Transverse colon (tissue), 4 donors: ENCODE measurements at regions not wholly inside any gene's neighbourhood (a gene's known extent, or its start where the extent isn't known, plus 50 kb on each side); places are given as distances from the start of the nearest gene placed in this dataset.

Source experiments
- DNase-seq: peaks from one replicate; pipeline ENCODE4 v3.0.0-alpha.2; 2019
- H3K27ac ChIP-seq, 4 donors: fragments of 200-600 bp; sonication (generic); 2 replicates each; pipeline ENCODE4 v1.5.1; 2016 to 2018; ENCODE audit warnings: inconsistent platforms in 4 of 4
- H3K27me3 ChIP-seq: fragments of 200-600 bp; sonication (generic); 2 replicates; pipeline ENCODE4 v1.5.1; 2017; ENCODE audit warnings: inconsistent platforms
- H3K36me3 ChIP-seq, 4 donors: fragments of 200-600 bp; sonication (generic); 2 replicates each; pipeline ENCODE4 v1.5.1; 2017 to 2019; ENCODE audit warnings: inconsistent platforms in 4 of 4
- H3K4me1 ChIP-seq, 4 donors: fragments of 200-600 bp; sonication (generic); 2 replicates each; pipeline ENCODE4 v1.5.1; 2017 to 2020; ENCODE audit warnings: inconsistent platforms in 4 of 4
- H3K4me3 ChIP-seq, 4 donors: fragments of 200-600 bp; sonication (generic); 1 replicate in 1 of 4; 2 replicates in 3 of 4; pipeline versions ENCODE4 v1.5.1 to v1.6.1; 2017 to 2019; ENCODE audit warnings: inconsistent platforms in 4 of 4
- H3K9me3 ChIP-seq, 2 donors: fragments of 200-600 bp; sonication (generic); 2 replicates each; pipeline ENCODE4 v1.5.1; 2017 to 2019; ENCODE audit warnings: inconsistent platforms in 2 of 2
- CTCF ChIP-seq, 5 experiments: fragments of 200-600 bp in 3 of 5; fragments of 450-650 bp in 2 of 5; sonication (generic) in 3 of 5; IDR thresholded peaks; 1 replicate in 2 of 5; 2 replicates in 3 of 5; pipeline ENCODE4 v1.5.1; 2016 to 2017; ENCODE audit warnings: antibody characterized with exemption in 5 of 5, inconsistent platforms in 3 of 5, mild to moderate bottlenecking in 2 of 5, moderate library complexity in 1 of 5
- EP300 ChIP-seq: sonication (generic); formaldehyde crosslinking; IDR thresholded peaks from one replicate; pipeline ENCODE4 v1.6.1; 2017; ENCODE audit warnings: antibody characterized with exemption, low read depth
- POLR2A ChIP-seq: fragments of 450-650 bp; IDR thresholded peaks from one replicate; pipeline ENCODE4 v1.6.1; 2016; ENCODE audit warnings: antibody characterized with exemption, mild to moderate bottlenecking, moderate library complexity
- POLR2AphosphoS5 ChIP-seq, 3 donors: sonication (generic); formaldehyde crosslinking; IDR thresholded peaks; one replicate each; pipeline ENCODE4 v1.6.1; 2016; ENCODE audit warnings: antibody characterized with exemption in 3 of 3
- WGBS, 2 donors: methylation state at CpG; one replicate each; pipeline ENCODE4 v1.1.5; 2018; ENCODE audit warnings: low coverage in 1 of 2; 5-methylcytosine and 5-hydroxymethylcytosine counted together
- in situ Hi-C, 4 donors: fragments of 200-750 bp; cut with MboI; loops; one replicate each; pipeline versions ENCODE4 v1.15.0 to v1.15.1; 2017; ENCODE audit warnings: low sequenced_read_pairs in 3 of 4, low pct_ligation_motif_present in 1 of 4, low pct_unique_long_range_greater_than_20kb in 1 of 4
- intact Hi-C: fragments of 100-400 bp; cut with DNase I; formaldehyde crosslinking; loops from one replicate; pipeline ENCODE4 v1.15.1; 2023; ENCODE audit warnings: low total_unique reads

GRCh38 chr3:193943851-193944517 lies 192.0 kb upstream of the HES1 start:
- 78 to 89% methylated on average over 5 to 18 of the region's 18 CpGs for WGBS, 2 donors
- no peak overlapping the region for H3K4me3 ChIP-seq
- H3K36me3 ChIP-seq = no peaks in the 10 kb centered on the region
- no peak for DNase-seq
- no peaks in the 10 kb centered on the region for H3K9me3 ChIP-seq
- in situ Hi-C loops (no loop called here), intact Hi-C loops (no loop called here)
- H3K4me1 ChIP-seq = peaks cover 0 to 6% (median 0%) of the 10 kb centered on the region in 4 donors
- H3K27ac ChIP-seq = no peak overlapping the region
- no peak for TF ChIP-seq EP300
- no peak for TF ChIP-seq CTCF (IDR thresholded peaks at IDR 0.05)
- no peak for TF ChIP-seq POLR2A
- no peak for TF ChIP-seq POLR2AphosphoS5 (IDR thresholded peaks at IDR 0.05)
- H3K27me3 ChIP-seq = no peaks in the 10 kb centered on the region

GRCh38 chr3:193944518-193944884 lies 191.4 kb upstream of the HES1 start:
- WGBS, 2 donors = 90 to 94% methylated on average over 7 of the region's 7 CpGs
- H3K36me3 ChIP-seq = no peaks in the 10 kb centered on the region
- intact Hi-C loops (no loop called here), in situ Hi-C loops (no loop called here)
- no peak for TF ChIP-seq CTCF (IDR thresholded peaks at IDR 0.05)
- no peak for TF ChIP-seq POLR2A
- no peak for TF ChIP-seq EP300
- H3K9me3 ChIP-seq = no peaks in the 10 kb centered on the region
- H3K27ac ChIP-seq = no peak overlapping the region
- DNase-seq = no peak
- peaks cover 0 to 6% (median 0%) of the 10 kb centered on the region in 4 donors for H3K4me1 ChIP-seq
- H3K4me3 ChIP-seq = no peak overlapping the region
- no peaks in the 10 kb centered on the region for H3K27me3 ChIP-seq

- Histone ChIP-seq H3K4me3 (no peak overlapping the region), H3K36me3 (no peaks in the 10 kb centered on the region), H3K4me1 (peaks cover 0 to 6% (median 0%) of the 10 kb centered on the region in 4 donors), H3K27me3 (no peaks in the 10 kb centered on the region), H3K9me3 (no peaks in the 10 kb centered on the region), H3K27ac (no peak overlapping the region)
- TF ChIP-seq POLR2AphosphoS5 (IDR thresholded peaks at IDR 0.05) = no peak
- TF ChIP-seq CTCF (IDR thresholded peaks at IDR 0.05) = no peak
- TF ChIP-seq POLR2A = no peak
- no peak for TF ChIP-seq EP300
- intact Hi-C loops = no loop called here
- DNase-seq = no peak
- 80 to 85% methylated on average over 1 to 5 of the region's 5 CpGs for WGBS, 2 donors
- in situ Hi-C loops = no loop called here
These were observed 190.8 kb upstream of the HES1 start for GRCh38 chr3:193945143-193945542.

GRCh38 chr3:193946945-193947344 lies 189.0 kb upstream of the HES1 start:
- WGBS, 2 donors = 61% methylated on average over 5 of the region's 5 CpGs; no CpG with 5 or more reads in 1 of the 2 donors
- no peak for DNase-seq
- in situ Hi-C loops = no loop called here

More at GRCh38 chr3:193946945-193947344, 189.0 kb upstream of the HES1 start:
- Histone ChIP-seq H3K9me3 (no peaks in the 10 kb centered on the region), H3K4me3 (no peak overlapping the region), H3K27me3 (no peaks in the 10 kb centered on the region), H3K27ac (no peak overlapping the region), H3K4me1 (peaks cover 0 to 6% (median 0%) of the 10 kb centered on the region in 4 donors), H3K36me3 (no peaks in the 10 kb centered on the region)
- TF ChIP-seq POLR2A (no peak), POLR2AphosphoS5 (IDR thresholded peaks at IDR 0.05) (no peak), EP300 (no peak), CTCF (IDR thresholded peaks at IDR 0.05) (no peak)
- intact Hi-C loops = no loop called here
